NT2/D1 (cell line): ENCODE measurements at regions not wholly inside any gene's neighbourhood (a gene's known extent, or its start where the extent isn't known, plus 50 kb on each side); places are given as distances from the start of the nearest gene placed in this dataset.

ENCODE experiments used
- DNase-seq: peaks from one replicate; pipeline ENCODE4 v3.0.0-alpha.2; 2011; ENCODE audit warnings: low read depth, low spot score
- H3K27me3 ChIP-seq: 2 replicates; pipeline ENCODE4 v1.6.0; 2011; ENCODE audit warnings: mild to moderate bottlenecking; ENCODE audit not compliant: insufficient read length, insufficient read depth
- H3K36me3 ChIP-seq: 2 replicates; pipeline ENCODE4 v1.6.1; 2011; ENCODE audit warnings: mild to moderate bottlenecking, low read length, mixed read lengths; ENCODE audit not compliant: insufficient read depth, insufficient read length
- H3K4me1 ChIP-seq: 2 replicates; pipeline ENCODE4 v1.5.1; 2011; ENCODE audit not compliant: insufficient read depth, insufficient read length
- H3K4me3 ChIP-seq: 2 replicates; pipeline ENCODE4 v1.5.1; 2011; ENCODE audit warnings: low read depth; ENCODE audit not compliant: insufficient read length
- H3K9ac ChIP-seq: 2 replicates; pipeline ENCODE4 v1.6.0; 2011; ENCODE audit warnings: low read depth; ENCODE audit not compliant: insufficient read length
- H3K9me3 ChIP-seq: 2 replicates; pipeline ENCODE4 v1.5.1; 2011; ENCODE audit warnings: mild to moderate bottlenecking, low read length; ENCODE audit not compliant: insufficient read depth
- SUZ12 ChIP-seq: IDR thresholded peaks from 2 replicates; pipeline ENCODE4 v1.6.1; 2011; ENCODE audit not compliant: insufficient read length, insufficient read depth; ENCODE audit errors: extremely low read depth
- YY1 ChIP-seq: IDR thresholded peaks from 2 replicates; pipeline ENCODE4 v1.6.1; 2011; ENCODE audit not compliant: insufficient read length, insufficient read depth
- ZNF274 ChIP-seq: IDR thresholded peaks from 2 replicates; pipeline ENCODE4 v1.6.1; 2011; ENCODE audit warnings: mild to moderate bottlenecking, low read depth, low read length

- no peaks in the 10 kb centered on the region for H3K4me1 ChIP-seq
- H3K27me3 ChIP-seq, result no peaks in the 10 kb centered on the region
- no peak for TF ChIP-seq YY1
- no peak for TF ChIP-seq SUZ12
- TF ChIP-seq ZNF274, result no peak
- no peak overlapping the region for H3K9ac ChIP-seq
- H3K36me3 ChIP-seq, result no peaks in the 10 kb centered on the region
- H3K4me3 ChIP-seq, result no peak overlapping the region
- H3K9me3 ChIP-seq, result no peaks in the 10 kb centered on the region
- DNase-seq, result no peak
These were observed 412.1 kb downstream of the TSN start for GRCh38 chr2:122167515-122167914.

- no peak overlapping the region for H3K9ac ChIP-seq
- no peaks in the 10 kb centered on the region for H3K9me3 ChIP-seq
- H3K27me3 ChIP-seq, result no peaks in the 10 kb centered on the region
- H3K4me1 ChIP-seq, result no peaks in the 10 kb centered on the region
- no peaks in the 10 kb centered on the region for H3K36me3 ChIP-seq
- DNase-seq, result no peak
- no peak overlapping the region for H3K4me3 ChIP-seq
- TF ChIP-seq ZNF274 (no peak), SUZ12 (no peak), YY1 (no peak)
These were observed 413.3 kb downstream of the TSN start for GRCh38 chr2:122168799-122169198.

- Histone ChIP-seq H3K9me3 (no peaks in the 10 kb centered on the region), H3K27me3 (no peaks in the 10 kb centered on the region), H3K4me1 (no peaks in the 10 kb centered on the region), H3K36me3 (no peaks in the 10 kb centered on the region), H3K4me3 (no peak overlapping the region), H3K9ac (no peak overlapping the region)
- TF ChIP-seq YY1, result no peak
- TF ChIP-seq ZNF274, result no peak
- TF ChIP-seq SUZ12, result no peak
- no peak for DNase-seq
These were observed 417.4 kb downstream of the TSN start for GRCh38 chr2:122172812-122173211.

- Histone ChIP-seq H3K27me3 (no peaks in the 10 kb centered on the region), H3K9ac (no peak overlapping the region), H3K36me3 (no peaks in the 10 kb centered on the region), H3K4me3 (no peak overlapping the region), H3K9me3 (no peaks in the 10 kb centered on the region), H3K4me1 (no peaks in the 10 kb centered on the region)
- no peak for DNase-seq
- TF ChIP-seq YY1 (no peak), SUZ12 (no peak), ZNF274 (no peak)
These were observed 418.6 kb downstream of the TSN start for GRCh38 chr2:122174061-122174460.

- Histone ChIP-seq H3K27me3 (no peaks in the 10 kb centered on the region), H3K9me3 (peaks cover 7% of the 10 kb centered on the region; the same call in 1 of the 2 replicates), H3K4me1 (no peaks in the 10 kb centered on the region), H3K9ac (no peak overlapping the region), H3K36me3 (no peaks in the 10 kb centered on the region), H3K4me3 (no peak overlapping the region)
- no peak for DNase-seq
- TF ChIP-seq YY1 (no peak), ZNF274 (no peak), SUZ12 (no peak)
These were observed 424.2 kb downstream of the TSN start for GRCh38 chr2:122179492-122180165.

- Histone ChIP-seq H3K36me3 (no peaks in the 10 kb centered on the region), H3K4me1 (no peaks in the 10 kb centered on the region), H3K4me3 (no peak overlapping the region), H3K9ac (no peak overlapping the region), H3K9me3 (peaks cover 7% of the 10 kb centered on the region; the same call in 1 of the 2 replicates), H3K27me3 (no peaks in the 10 kb centered on the region)
- DNase-seq, result no peak
- TF ChIP-seq ZNF274 (no peak), YY1 (no peak), SUZ12 (no peak)
These were observed 425.5 kb downstream of the TSN start for GRCh38 chr2:122180972-122181371.

GRCh38 chr2:122182616-122183355, 427.3 kb downstream of the TSN start:
- H3K4me1 ChIP-seq, result no peaks in the 10 kb centered on the region
- TF ChIP-seq YY1 (no peak), ZNF274 (no peak), SUZ12 (no peak)
- H3K9me3 ChIP-seq, result peaks cover 7% of the 10 kb centered on the region; the same call in 1 of the 2 replicates
- DNase-seq, result no peak
- no peak overlapping the region for H3K4me3 ChIP-seq
- no peak overlapping the region for H3K9ac ChIP-seq
- H3K36me3 ChIP-seq, result no peaks in the 10 kb centered on the region
- H3K27me3 ChIP-seq, result no peaks in the 10 kb centered on the region
